HEK293 (cell line): ENCODE measurements at regions not wholly inside any gene's neighbourhood (a gene's known extent, or its start where the extent isn't known, plus 50 kb on each side); places are given as distances from the start of the nearest gene placed in this dataset.

ENCODE experiments used
- CTCF ChIA-PET: fragments of 350-600 bp; formaldehyde crosslinking; extraction: SDS; loops from one replicate; lab custom pipeline; 2021; ENCODE audit warnings: antibody characterized with exemption; lab: Yijun Ruan, JAX
- POLR2A ChIA-PET: fragments of 300-600 bp; formaldehyde crosslinking; extraction: SDS; loops from one replicate; lab custom pipeline; 2020; ENCODE audit warnings: antibody characterized with exemption, inconsistent platforms; lab: Yijun Ruan, JAX
- H3K27ac ChIP-seq: fragments of 200-500 bp; sonication (Bioruptor generic); 2 replicates; pipeline ENCODE4 v1.5.1; 2014; ENCODE audit warnings: low read depth, low read length, control low read depth, inconsistent platforms; ENCODE audit errors: extremely low read depth
- H3K36me3 ChIP-seq, 2 experiments: fragments of 200-500 bp in 1 of 2; sonication (Bioruptor generic) in 1 of 2; 1 replicate in 1 of 2; 2 replicates in 1 of 2; pipeline ENCODE4 v1.5.1; 2014 to 2017; ENCODE audit warnings: inconsistent platforms in 2 of 2, low read length in 2 of 2; ENCODE audit not compliant: control insufficient read depth in 2 of 2, insufficient read depth in 1 of 2
- H3K4me1 ChIP-seq: fragments of 200-500 bp; sonication (Bioruptor generic); 2 replicates; pipeline ENCODE4 v1.5.1; 2014; ENCODE audit warnings: mild to moderate bottlenecking, low read length, inconsistent platforms; ENCODE audit not compliant: control insufficient read depth, insufficient read depth
- H3K4me3 ChIP-seq: 2 replicates; pipeline ENCODE4 v1.5.1; 2011; ENCODE audit warnings: low read depth, mild to moderate bottlenecking, control low read depth, low read length, moderate library complexity
- H3K9me3 ChIP-seq: fragments of 200-500 bp; sonication (Bioruptor generic); 2 replicates; pipeline ENCODE4 v1.5.1; 2014; ENCODE audit warnings: low read depth, low read length, inconsistent platforms; ENCODE audit not compliant: control insufficient read depth, insufficient read depth
- AEBP2 ChIP-seq: fragments of 450-650 bp; formaldehyde crosslinking; IDR thresholded peaks from 2 replicates; pipeline ENCODE4 v1.5.1; 2016; ENCODE audit warnings: missing biosample characterization, missing genetic modification characterization, borderline replicate concordance
- BCL11B ChIP-seq: fragments of 450-650 bp; formaldehyde crosslinking; IDR thresholded peaks from 2 replicates; pipeline ENCODE4 v1.5.1; 2016; ENCODE audit warnings: low read depth, missing biosample characterization, missing genetic modification characterization
- FEZF1 ChIP-seq: fragments of 450-650 bp; formaldehyde crosslinking; IDR thresholded peaks from 2 replicates; pipeline ENCODE4 v1.5.1; 2016; ENCODE audit warnings: missing biosample characterization, missing genetic modification characterization
- INSM2 ChIP-seq: fragments of 450-650 bp; formaldehyde crosslinking; IDR thresholded peaks from 2 replicates; pipeline ENCODE4 v1.5.1; 2016; ENCODE audit warnings: missing biosample characterization, missing genetic modification characterization
- KLF10 ChIP-seq: fragments of 450-650 bp; IDR thresholded peaks from 2 replicates; pipeline ENCODE4 v1.5.1; 2018; ENCODE audit warnings: missing biosample characterization, mild to moderate bottlenecking, missing genetic modification characterization
- RBAK ChIP-seq: fragments of 450-650 bp; formaldehyde crosslinking; IDR thresholded peaks from 2 replicates; pipeline ENCODE4 v1.5.1; 2016; ENCODE audit warnings: missing biosample characterization, missing genetic modification characterization
- SP3 ChIP-seq: fragments of 450-650 bp; formaldehyde crosslinking; IDR thresholded peaks from 2 replicates; pipeline ENCODE4 v1.5.1; 2016; ENCODE audit warnings: missing biosample characterization, missing genetic modification characterization
- YY2 ChIP-seq: fragments of 450-650 bp; formaldehyde crosslinking; IDR thresholded peaks from 2 replicates; pipeline ENCODE4 v1.5.1; 2016; ENCODE audit warnings: missing biosample characterization, missing genetic modification characterization
- ZBTB49 ChIP-seq: fragments of 450-650 bp; formaldehyde crosslinking; IDR thresholded peaks from 2 replicates; pipeline ENCODE4 v1.5.1; 2016; ENCODE audit warnings: missing biosample characterization, missing genetic modification characterization, low read depth
- ZNF133 ChIP-seq: fragments of 450-650 bp; formaldehyde crosslinking; IDR thresholded peaks from 2 replicates; pipeline ENCODE4 v1.5.1; 2016; ENCODE audit warnings: missing biosample characterization, missing genetic modification characterization
- ZNF148 ChIP-seq: fragments of 450-650 bp; formaldehyde crosslinking; IDR thresholded peaks from 2 replicates; pipeline ENCODE4 v1.5.0; 2017; ENCODE audit warnings: missing biosample characterization, missing genetic modification characterization, borderline replicate concordance
- ZNF221 ChIP-seq: fragments of 450-650 bp; formaldehyde crosslinking; IDR thresholded peaks from 2 replicates; pipeline ENCODE4 v1.5.1; 2017; ENCODE audit warnings: missing biosample characterization, missing genetic modification characterization, borderline replicate concordance
- ZNF324 ChIP-seq: fragments of 450-650 bp; formaldehyde crosslinking; IDR thresholded peaks from 2 replicates; pipeline ENCODE4 v1.5.1; 2016; ENCODE audit warnings: missing biosample characterization, missing genetic modification characterization
- ZNF433 ChIP-seq: fragments of 450-650 bp; formaldehyde crosslinking; IDR thresholded peaks from 2 replicates; pipeline ENCODE4 v1.5.1; 2016; ENCODE audit warnings: missing biosample characterization, missing genetic modification characterization, low read depth
- ZNF560 ChIP-seq: fragments of 450-650 bp; formaldehyde crosslinking; IDR thresholded peaks from 2 replicates; pipeline ENCODE4 v1.5.1; 2017; ENCODE audit warnings: missing biosample characterization, missing genetic modification characterization, borderline replicate concordance
- ZNF600 ChIP-seq: fragments of 450-650 bp; formaldehyde crosslinking; IDR thresholded peaks from 2 replicates; pipeline ENCODE4 v1.5.1; 2016; ENCODE audit warnings: missing biosample characterization, missing genetic modification characterization
- ZNF692 ChIP-seq: fragments of 450-650 bp; formaldehyde crosslinking; IDR thresholded peaks from 2 replicates; pipeline ENCODE4 v1.5.1; 2016; ENCODE audit warnings: missing biosample characterization, missing genetic modification characterization
- ZNF701 ChIP-seq: fragments of 450-650 bp; formaldehyde crosslinking; IDR thresholded peaks from 2 replicates; pipeline ENCODE4 v1.5.1; 2016; ENCODE audit warnings: missing biosample characterization, missing genetic modification characterization
- ZNF777 ChIP-seq: fragments of 450-650 bp; formaldehyde crosslinking; IDR thresholded peaks from 2 replicates; pipeline ENCODE4 v1.5.1; 2017; ENCODE audit warnings: missing biosample characterization, missing genetic modification characterization, borderline replicate concordance
- ZSCAN30 ChIP-seq: fragments of 450-650 bp; IDR thresholded peaks from 2 replicates; pipeline ENCODE4 v1.5.1; 2018; ENCODE audit warnings: missing biosample characterization, mild to moderate bottlenecking, missing genetic modification characterization, moderate library complexity
- ZSCAN5A ChIP-seq: fragments of 450-650 bp; formaldehyde crosslinking; IDR thresholded peaks from 2 replicates; pipeline ENCODE4 v1.5.1; 2016; ENCODE audit warnings: missing biosample characterization, missing genetic modification characterization
- ZXDB ChIP-seq: fragments of 450-650 bp; formaldehyde crosslinking; IDR thresholded peaks from 2 replicates; pipeline ENCODE4 v1.5.1; 2016; ENCODE audit warnings: missing biosample characterization, missing genetic modification characterization

- TF ChIP-seq ZBTB49, result no peak
- no peak for TF ChIP-seq ZNF433 (tag by site-specific recombination)
- TF ChIP-seq ZNF221 (tag by site-specific recombination), result no peak
- 0 out of 2 replicates have a peak, but pooled peaks have one; percentile 38 for TF ChIP-seq KLF10
- TF ChIP-seq FEZF1 (tag by site-specific recombination), result peak; percentile 99
- peak; percentile 80 for TF ChIP-seq ZXDB (tag by site-specific recombination)
- TF ChIP-seq ZNF701 (tag by site-specific recombination), result 0 out of 2 replicates have a peak, but pooled peaks have one; percentile 21
These were observed 79.0 kb upstream of the RAI14 start (continued) for GRCh38 chr5:34576891-34577666.

GRCh38 chr5:34578962-34579361 lies 77.2 kb upstream of the RAI14 start:
- POLR2A ChIA-PET, result no interaction called here
- TF ChIP-seq ZNF600 (tag by site-specific recombination) (no peak), ZSCAN30 (tag by site-specific recombination) (no peak), ZNF692 (tag by site-specific recombination) (no peak), INSM2 (tag by site-specific recombination) (no peak), AEBP2 (tag by site-specific recombination) (no peak), ZNF324 (tag by site-specific recombination) (no peak), ZNF777 (tag by site-specific recombination) (no peak), ZSCAN5A (tag by site-specific recombination) (no peak), SP3 (tag by site-specific recombination) (no peak), ZNF148 (no peak), BCL11B (tag by site-specific recombination) (no peak), ZNF433 (tag by site-specific recombination) (no peak), ZNF133 (tag by site-specific recombination) (no peak), ZNF560 (tag by site-specific recombination) (no peak), ZXDB (tag by site-specific recombination) (no peak), YY2 (tag by site-specific recombination) (no peak), RBAK (tag by site-specific recombination) (no peak)
- H3K4me1 ChIP-seq, result peaks cover 30% of the 10 kb centered on the region
- H3K9me3 ChIP-seq, result no peaks in the 10 kb centered on the region; the same call in 1 of the 2 replicates
- no peak overlapping the region for H3K4me3 ChIP-seq
- CTCF ChIA-PET, result no interaction called here
- no peaks in the 10 kb centered on the region for H3K36me3 ChIP-seq
- no peak overlapping the region for H3K27ac ChIP-seq
